ENCODE measurements at regions not wholly inside any gene's neighbourhood (a gene's known extent, or its start where the extent isn't known, plus 50 kb on each side); places are given as distances from the start of the nearest gene placed in this dataset.

DNA sequence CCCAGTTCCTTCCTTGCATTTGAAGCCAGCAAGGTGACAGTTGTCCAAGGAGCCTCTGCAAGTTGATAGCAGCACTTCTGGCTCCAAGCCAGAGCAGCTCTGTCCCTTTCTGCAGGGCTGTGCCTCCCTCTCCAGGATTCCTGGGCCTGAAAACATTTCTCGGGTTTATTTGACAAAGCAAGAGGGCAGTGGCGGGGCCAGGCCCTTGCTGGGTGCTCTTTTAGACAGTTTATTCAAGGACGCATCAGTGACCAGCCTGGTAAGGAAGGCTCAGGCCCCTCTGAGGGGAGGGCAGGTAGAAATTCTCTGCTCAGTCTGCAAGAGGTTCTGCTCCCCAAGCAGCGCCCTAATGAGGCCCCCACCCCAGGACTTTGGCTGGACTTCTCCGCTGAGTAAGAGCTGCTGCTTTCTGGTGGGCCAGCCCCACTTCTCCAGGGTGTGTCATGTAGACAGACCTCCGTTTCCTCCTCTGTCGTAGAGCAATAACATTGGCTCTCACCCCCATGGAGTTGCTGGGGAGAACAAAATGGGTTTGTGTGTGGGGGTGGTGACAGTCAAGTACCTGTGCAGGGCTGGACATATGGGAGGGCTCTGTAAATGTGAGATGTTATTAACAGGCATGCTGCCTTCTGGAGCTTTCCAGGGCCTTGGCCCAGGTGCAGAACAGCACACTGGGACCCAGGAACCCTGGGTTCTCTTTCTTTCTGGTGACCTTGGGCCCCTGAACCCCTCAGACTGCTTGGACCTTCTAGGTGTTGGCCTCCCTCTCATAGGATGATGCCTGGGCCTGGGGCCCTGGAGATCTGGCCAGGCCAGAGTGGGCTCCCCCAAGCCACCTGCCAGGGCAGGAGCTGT, 146.2 kb upstream of the TLE3 start:
- Histone ChIP-seq H3K4me3 (ENCODE audit: low read depth, low read length) (no peak overlapping the region), H3K27me3 (ENCODE audit: control insufficient read depth, insufficient read depth, low read length) (no peaks in the 10 kb centered on the region), H3K36me3 (ENCODE audit: control insufficient read depth, insufficient read depth, low read length) (no peaks in the 10 kb centered on the region)
- TF ChIP-seq CTCF (IDR thresholded peaks at IDR 0.05; ENCODE audit: insufficient read depth, low read length, poor library complexity, severe bottlenecking), result no peak
- no peak for DNase-seq (ENCODE audit: low read depth)

GRCh38 chr15:70242951-70243685, 145.4 kb upstream of the TLE3 start:
- no peaks in the 10 kb centered on the region for H3K27me3 ChIP-seq (ENCODE audit: control insufficient read depth, insufficient read depth, low read length)
- H3K4me3 ChIP-seq (ENCODE audit: low read depth, low read length), result no peak overlapping the region
- no peaks in the 10 kb centered on the region for H3K36me3 ChIP-seq (ENCODE audit: control insufficient read depth, insufficient read depth, low read length)
- no peak for DNase-seq (ENCODE audit: low read depth)
- TF ChIP-seq CTCF (IDR thresholded peaks at IDR 0.05; ENCODE audit: insufficient read depth, low read length, poor library complexity, severe bottlenecking), result no peak

- no peak for DNase-seq (ENCODE audit: low read depth)
- Histone ChIP-seq H3K36me3 (ENCODE audit: control insufficient read depth, insufficient read depth, low read length) (no peaks in the 10 kb centered on the region), H3K27me3 (ENCODE audit: control insufficient read depth, insufficient read depth, low read length) (no peaks in the 10 kb centered on the region), H3K4me3 (ENCODE audit: low read depth, low read length) (no peak overlapping the region)
- no peak for TF ChIP-seq CTCF (IDR thresholded peaks at IDR 0.05; ENCODE audit: insufficient read depth, low read length, poor library complexity, severe bottlenecking)
Observed at GRCh38 chr15:70241561-70242320, 144.0 kb upstream of the TLE3 start.

- TF ChIP-seq CTCF (IDR thresholded peaks at IDR 0.05; ENCODE audit: insufficient read depth, low read length, poor library complexity, severe bottlenecking), result no peak
- no peaks in the 10 kb centered on the region for H3K27me3 ChIP-seq (ENCODE audit: control insufficient read depth, insufficient read depth, low read length)
- H3K36me3 ChIP-seq (ENCODE audit: control insufficient read depth, insufficient read depth, low read length), result no peaks in the 10 kb centered on the region
- no peak for DNase-seq (ENCODE audit: low read depth)
- H3K4me3 ChIP-seq (ENCODE audit: low read depth, low read length), result no peak overlapping the region
Observed at GRCh38 chr15:70240820-70241430, 143.2 kb upstream of the TLE3 start.

DNA sequence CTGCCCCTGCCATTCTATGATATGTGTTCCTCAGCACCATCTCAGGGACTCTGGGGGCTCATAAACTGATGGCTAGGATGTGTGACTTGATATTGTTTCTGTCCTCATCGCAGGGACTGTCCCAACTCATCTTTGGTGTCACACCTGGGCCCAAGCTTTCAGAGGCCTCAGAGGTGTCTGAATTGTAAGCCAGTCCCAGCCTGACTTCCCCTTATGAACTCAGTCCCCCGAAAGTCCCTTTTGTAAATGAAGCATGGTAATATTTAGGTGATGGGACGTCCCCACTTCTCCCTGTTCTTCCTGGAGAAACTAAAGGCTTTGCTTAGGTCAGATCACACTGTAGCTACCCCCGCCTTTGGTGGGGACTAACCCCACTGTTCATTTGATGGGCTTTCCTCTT, 142.4 kb upstream of the TLE3 start:
- H3K4me3 ChIP-seq (ENCODE audit: low read depth, low read length), result no peak overlapping the region
- TF ChIP-seq CTCF (IDR thresholded peaks at IDR 0.05; ENCODE audit: insufficient read depth, low read length, poor library complexity, severe bottlenecking), result no peak
- DNase-seq (ENCODE audit: low read depth), result no peak
- no peaks in the 10 kb centered on the region for H3K36me3 ChIP-seq (ENCODE audit: control insufficient read depth, insufficient read depth, low read length)
- no peaks in the 10 kb centered on the region for H3K27me3 ChIP-seq (ENCODE audit: control insufficient read depth, insufficient read depth, low read length)
